HepG2 (cell line): ENCODE measurements at regions not wholly inside any gene's neighbourhood (a gene's known extent, or its start where the extent isn't known, plus 50 kb on each side); places are given as distances from the start of the nearest gene placed in this dataset.

Experiments used
- CBFB ChIP-seq: sonication (generic); formaldehyde crosslinking; IDR thresholded peaks from 2 replicates; pipeline ENCODE4 v1.4.0; 2020; ENCODE audit warnings: missing genetic modification reagents
- CEBPG ChIP-seq: IDR thresholded peaks from 2 replicates; pipeline ENCODE4 v1.6.1; 2016
- CENPX ChIP-seq: sonication (generic); formaldehyde crosslinking; IDR thresholded peaks from 2 replicates; pipeline ENCODE4 v1.9.0; 2021; ENCODE audit warnings: mild to moderate bottlenecking, missing genetic modification reagents, moderate library complexity
- ETV6 ChIP-seq: sonication (generic); formaldehyde crosslinking; conservative IDR thresholded peaks from 2 replicates; pipeline ENCODE4 v1.4.0; 2020; ENCODE audit warnings: missing genetic modification reagents
- FOXP1 ChIP-seq, 2 experiments: fragments of 450-650 bp in 1 of 2; IDR thresholded peaks; 2 replicates each; pipeline ENCODE4 v1.6.1; 2017 to 2018; ENCODE audit warnings: antibody characterized with exemption in 1 of 2
- KAT8 ChIP-seq: IDR thresholded peaks from 2 replicates; pipeline ENCODE4 v1.6.1; 2016; ENCODE audit warnings: missing genetic modification reagents, missing compliant biosample characterization
- MTF1 ChIP-seq: sonication (generic); formaldehyde crosslinking; IDR thresholded peaks from 2 replicates; pipeline ENCODE4 v1.5.0; 2020; ENCODE audit warnings: missing genetic modification reagents
- NR2F1 ChIP-seq, 2 experiments: fragments of 450-650 bp in 1 of 2; formaldehyde crosslinking in 1 of 2; IDR thresholded peaks; 2 replicates each; pipeline versions ENCODE4 v1.5.0 to v1.6.1; 2016 to 2020; ENCODE audit warnings: mild to moderate bottlenecking in 1 of 2, missing compliant biosample characterization in 1 of 2, missing genetic modification reagents in 1 of 2, moderate library complexity in 1 of 2
- NR3C1 ChIP-seq: sonication (generic); formaldehyde crosslinking; IDR thresholded peaks from 2 replicates; pipeline ENCODE4 v1.4.0; 2020; ENCODE audit warnings: missing genetic modification reagents
- SNRNP70 ChIP-seq: fragments of 200-400 bp; formaldehyde crosslinking; IDR thresholded peaks from 2 replicates; pipeline ENCODE4 v1.6.1; 2017; ENCODE audit warnings: mild to moderate bottlenecking, low read depth, low read length, moderate library complexity
- ZNF12 ChIP-seq: sonication (generic); formaldehyde crosslinking; IDR thresholded peaks from 2 replicates; pipeline ENCODE4 v1.5.0; 2020; ENCODE audit warnings: missing genetic modification reagents
- ZNF577 ChIP-seq: sonication (generic); formaldehyde crosslinking; IDR thresholded peaks from 2 replicates; pipeline ENCODE4 v1.4.0; 2020; ENCODE audit warnings: mild to moderate bottlenecking, low read depth, missing genetic modification reagents, borderline replicate concordance
- ZNF589 ChIP-seq: sonication (generic); formaldehyde crosslinking; conservative IDR thresholded peaks from 2 replicates; pipeline ENCODE4 v1.8.0; 2022; ENCODE audit warnings: mild to moderate bottlenecking, moderate library complexity, missing genetic modification reagents
- ZNF792 ChIP-seq: IDR thresholded peaks from 2 replicates; pipeline ENCODE4 v1.6.1; 2016
- TF ChIP-seq, protein P1 (sequence below): sonication (generic); formaldehyde crosslinking; IDR thresholded peaks from 2 replicates; pipeline ENCODE4 v1.4.0; 2020; ENCODE audit warnings: missing genetic modification reagents
- TF ChIP-seq, protein P2 (sequence below): sonication (generic); formaldehyde crosslinking; IDR thresholded peaks from 2 replicates; pipeline ENCODE4 v1.5.1; 2020; ENCODE audit warnings: missing genetic modification reagents, mild to moderate bottlenecking, borderline replicate concordance

DNA sequence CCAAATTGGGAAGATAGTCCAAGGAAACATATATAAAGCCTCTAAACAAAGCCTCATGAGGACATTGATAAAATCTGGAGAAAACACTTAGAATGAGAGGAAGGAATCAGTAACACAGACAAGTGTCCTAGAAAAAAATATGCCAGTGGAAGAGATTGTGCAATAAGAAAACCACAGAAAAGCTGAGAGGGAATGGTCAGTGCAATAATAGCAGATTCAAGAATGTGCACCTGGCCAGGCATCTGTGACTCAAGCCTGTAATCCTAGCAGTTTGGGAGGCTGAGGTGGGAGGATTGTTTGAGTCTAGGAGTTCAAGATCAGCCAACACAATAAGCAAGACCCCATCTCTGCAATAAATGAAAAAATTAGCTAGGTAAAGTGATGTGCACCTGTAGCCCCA, 691.2 kb upstream of the CDH6 start (continued):
- TF ChIP-seq, protein P1, sequence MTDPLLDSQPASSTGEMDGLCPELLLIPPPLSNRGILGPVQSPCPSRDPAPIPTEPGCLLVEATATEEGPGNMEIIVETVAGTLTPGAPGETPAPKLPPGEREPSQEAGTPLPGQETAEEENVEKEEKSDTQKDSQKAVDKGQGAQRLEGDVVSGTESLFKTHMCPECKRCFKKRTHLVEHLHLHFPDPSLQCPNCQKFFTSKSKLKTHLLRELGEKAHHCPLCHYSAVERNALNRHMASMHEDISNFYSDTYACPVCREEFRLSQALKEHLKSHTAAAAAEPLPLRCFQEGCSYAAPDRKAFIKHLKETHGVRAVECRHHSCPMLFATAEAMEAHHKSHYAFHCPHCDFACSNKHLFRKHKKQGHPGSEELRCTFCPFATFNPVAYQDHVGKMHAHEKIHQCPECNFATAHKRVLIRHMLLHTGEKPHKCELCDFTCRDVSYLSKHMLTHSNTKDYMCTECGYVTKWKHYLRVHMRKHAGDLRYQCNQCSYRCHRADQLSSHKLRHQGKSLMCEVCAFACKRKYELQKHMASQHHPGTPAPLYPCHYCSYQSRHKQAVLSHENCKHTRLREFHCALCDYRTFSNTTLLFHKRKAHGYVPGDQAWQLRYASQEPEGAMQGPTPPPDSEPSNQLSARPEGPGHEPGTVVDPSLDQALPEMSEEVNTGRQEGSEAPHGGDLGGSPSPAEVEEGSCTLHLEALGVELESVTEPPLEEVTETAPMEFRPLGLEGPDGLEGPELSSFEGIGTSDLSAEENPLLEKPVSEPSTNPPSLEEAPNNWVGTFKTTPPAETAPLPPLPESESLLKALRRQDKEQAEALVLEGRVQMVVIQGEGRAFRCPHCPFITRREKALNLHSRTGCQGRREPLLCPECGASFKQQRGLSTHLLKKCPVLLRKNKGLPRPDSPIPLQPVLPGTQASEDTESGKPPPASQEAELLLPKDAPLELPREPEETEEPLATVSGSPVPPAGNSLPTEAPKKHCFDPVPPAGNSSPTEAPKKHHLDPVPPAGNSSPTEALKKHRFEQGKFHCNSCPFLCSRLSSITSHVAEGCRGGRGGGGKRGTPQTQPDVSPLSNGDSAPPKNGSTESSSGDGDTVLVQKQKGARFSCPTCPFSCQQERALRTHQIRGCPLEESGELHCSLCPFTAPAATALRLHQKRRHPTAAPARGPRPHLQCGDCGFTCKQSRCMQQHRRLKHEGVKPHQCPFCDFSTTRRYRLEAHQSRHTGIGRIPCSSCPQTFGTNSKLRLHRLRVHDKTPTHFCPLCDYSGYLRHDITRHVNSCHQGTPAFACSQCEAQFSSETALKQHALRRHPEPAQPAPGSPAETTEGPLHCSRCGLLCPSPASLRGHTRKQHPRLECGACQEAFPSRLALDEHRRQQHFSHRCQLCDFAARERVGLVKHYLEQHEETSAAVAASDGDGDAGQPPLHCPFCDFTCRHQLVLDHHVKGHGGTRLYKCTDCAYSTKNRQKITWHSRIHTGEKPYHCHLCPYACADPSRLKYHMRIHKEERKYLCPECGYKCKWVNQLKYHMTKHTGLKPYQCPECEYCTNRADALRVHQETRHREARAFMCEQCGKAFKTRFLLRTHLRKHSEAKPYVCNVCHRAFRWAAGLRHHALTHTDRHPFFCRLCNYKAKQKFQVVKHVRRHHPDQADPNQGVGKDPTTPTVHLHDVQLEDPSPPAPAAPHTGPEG = no peak
- TF ChIP-seq MTF1 (CRISPR knock-in tag) (no peak), KAT8 (CRISPR knock-in tag) (no peak), SNRNP70 (no peak), CENPX (CRISPR knock-in tag) (no peak), CEBPG (CRISPR knock-in tag) (peak; percentile 78), CBFB (CRISPR knock-in tag) (peak; percentile 61; the same call in 1 of the 2 replicates), NR2F1 (CRISPR knock-in tag; IDR thresholded peaks at IDR 0.05) (no peak), ZNF577 (CRISPR knock-in tag) (no peak), ZNF589 (CRISPR knock-in tag) (no peak), NR3C1 (CRISPR knock-in tag) (no peak), ZNF12 (no peak), FOXP1 (IDR thresholded peaks at IDR 0.05) (no peak), FOXP1 (CRISPR knock-in tag; IDR thresholded peaks at IDR 0.05) (no peak), ZNF792 (CRISPR knock-in tag) (no peak), ETV6 (CRISPR knock-in tag) (no peak)
- TF ChIP-seq, protein P2, sequence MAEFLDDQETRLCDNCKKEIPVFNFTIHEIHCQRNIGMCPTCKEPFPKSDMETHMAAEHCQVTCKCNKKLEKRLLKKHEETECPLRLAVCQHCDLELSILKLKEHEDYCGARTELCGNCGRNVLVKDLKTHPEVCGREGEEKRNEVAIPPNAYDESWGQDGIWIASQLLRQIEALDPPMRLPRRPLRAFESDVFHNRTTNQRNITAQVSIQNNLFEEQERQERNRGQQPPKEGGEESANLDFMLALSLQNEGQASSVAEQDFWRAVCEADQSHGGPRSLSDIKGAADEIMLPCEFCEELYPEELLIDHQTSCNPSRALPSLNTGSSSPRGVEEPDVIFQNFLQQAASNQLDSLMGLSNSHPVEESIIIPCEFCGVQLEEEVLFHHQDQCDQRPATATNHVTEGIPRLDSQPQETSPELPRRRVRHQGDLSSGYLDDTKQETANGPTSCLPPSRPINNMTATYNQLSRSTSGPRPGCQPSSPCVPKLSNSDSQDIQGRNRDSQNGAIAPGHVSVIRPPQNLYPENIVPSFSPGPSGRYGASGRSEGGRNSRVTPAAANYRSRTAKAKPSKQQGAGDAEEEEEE (CRISPR knock-in tag) = no peak
